K562 (cell line): ENCODE measurements at regions not wholly inside any gene's neighbourhood (a gene's known extent, or its start where the extent isn't known, plus 50 kb on each side); places are given as distances from the start of the nearest gene placed in this dataset.

ENCODE experiments used
- CHD4 ChIP-seq: fragments of 200-600 bp; sonication (generic); IDR thresholded peaks from 3 replicates; pipeline ENCODE4 v1.6.1; 2012; ENCODE audit warnings: low read depth, mild to moderate bottlenecking, mixed read lengths, low read length, inconsistent platforms; ENCODE audit not compliant: insufficient read depth, insufficient replicate concordance, poor library complexity, severe bottlenecking
- CTCF ChIP-seq, 3 experiments: IDR thresholded peaks in 2 of 3; conservative IDR thresholded peaks in 1 of 3; 2 replicates each; pipeline ENCODE4 v1.5.1; 2011 to 2012; ENCODE audit warnings: low read length in 3 of 3, mild to moderate bottlenecking in 3 of 3, control low read depth in 2 of 3, improper control_type of control experiment in 1 of 3, inconsistent platforms in 1 of 3, low read depth in 1 of 3, mixed read lengths in 1 of 3, moderate library complexity in 1 of 3; ENCODE audit not compliant: insufficient read depth in 2 of 3
- EZH2 ChIP-seq: IDR thresholded peaks from 2 replicates; pipeline ENCODE4 v1.6.1; 2012; ENCODE audit warnings: low read depth, mild to moderate bottlenecking, inconsistent platforms, low read length, borderline replicate concordance
- GTF2F1 ChIP-seq: IDR thresholded peaks from 2 replicates; pipeline ENCODE4 v1.6.1; 2011; ENCODE audit warnings: low read depth, low read length, improper control_type of control experiment
- MAX ChIP-seq: sonication (generic); formaldehyde crosslinking; IDR thresholded peaks from 2 replicates; pipeline ENCODE4 v1.9.0; 2022; ENCODE audit warnings: mild to moderate bottlenecking, missing genetic modification reagents
- MNT ChIP-seq, 2 experiments: fragments of 450-650 bp; conservative IDR thresholded peaks; 2 replicates each; pipeline ENCODE4 v1.6.1; 2017; ENCODE audit warnings: mild to moderate bottlenecking in 2 of 2, moderate library complexity in 2 of 2
- PRDM10 ChIP-seq: fragments of 450-650 bp; IDR thresholded peaks from 2 replicates; pipeline ENCODE4 v1.6.1; 2018; ENCODE audit not compliant: partially characterized antibody
- RFX5 ChIP-seq: IDR thresholded peaks from 2 replicates; pipeline ENCODE4 v1.6.1; 2011; ENCODE audit warnings: low read depth, mild to moderate bottlenecking, improper control_type of control experiment, low read length
- STAT5B ChIP-seq: fragments of 250-450 bp; sonication (Bioruptor Pico); IDR thresholded peaks from 2 replicates; pipeline ENCODE4 v1.8.0; 2021; ENCODE audit warnings: mild to moderate bottlenecking, inconsistent platforms
- ZFP36 ChIP-seq: fragments of 150-350 bp; IDR thresholded peaks from 2 replicates; pipeline ENCODE4 v1.6.1; 2018; ENCODE audit warnings: low read length, low read depth; ENCODE audit not compliant: partially characterized antibody
- ZNF274 ChIP-seq: IDR thresholded peaks from 2 replicates; pipeline ENCODE4 v1.6.1; 2011; ENCODE audit warnings: low read depth, mild to moderate bottlenecking, low read length, moderate library complexity, borderline replicate concordance
- ZNF561 ChIP-seq: fragments of 450-650 bp; formaldehyde crosslinking; conservative IDR thresholded peaks from 2 replicates; pipeline ENCODE4 v1.4.0; 2020; ENCODE audit warnings: mild to moderate bottlenecking, moderate library complexity
- ZNF639 ChIP-seq, 2 experiments: fragments of 200-800 bp in 1 of 2; sonication (Bioruptor generic) in 1 of 2; sonication (generic) in 1 of 2; formaldehyde crosslinking in 1 of 2; IDR thresholded peaks in 1 of 2; conservative IDR thresholded peaks in 1 of 2; 2 replicates each; pipeline versions ENCODE4 v1.5.0 to v1.6.1; 2016 to 2020; ENCODE audit warnings: missing compliant biosample characterization in 1 of 2, missing genetic modification characterization in 1 of 2, missing genetic modification reagents in 1 of 2
- ZNF707 ChIP-seq: fragments of 250-450 bp; sonication (Bioruptor Pico); conservative IDR thresholded peaks from 2 replicates; pipeline ENCODE4 v1.8.0; 2022; ENCODE audit warnings: inconsistent platforms, mild to moderate bottlenecking, moderate library complexity

- no peak for TF ChIP-seq ZNF639 (CRISPR knock-in tag; conservative IDR thresholded peaks at IDR 0.05 in 1 of 2, IDR thresholded peaks at IDR 0.05 in 1 of 2)
- no peak for TF ChIP-seq ZNF274
- no peak for TF ChIP-seq MAX
- TF ChIP-seq RFX5, result no peak
- TF ChIP-seq ZNF707 (CRISPR knock-in tag), result no peak
- TF ChIP-seq MNT (conservative IDR thresholded peaks at IDR 0.05), result no peak
- TF ChIP-seq EZH2, result no peak
- no peak for TF ChIP-seq CHD4
- TF ChIP-seq GTF2F1, result no peak
- no peak for TF ChIP-seq ZFP36
- TF ChIP-seq STAT5B (CRISPR knock-in tag), result no peak
- no peak for TF ChIP-seq ZNF561 (CRISPR knock-in tag)
- no peak for TF ChIP-seq CTCF (IDR thresholded peaks at IDR 0.05 in 2 of 3, conservative IDR thresholded peaks at IDR 0.05 in 1 of 3; ENCODE audit: insufficient read depth in 2 of 3, low read depth in 1 of 3, low read length in 3 of 3)
- no peak for TF ChIP-seq PRDM10
Measured at GRCh38 chr11:27763736-27764135, 63.5 kb upstream of the BDNF start.
